GM12864 (cell line): ENCODE measurements at regions not wholly inside any gene's neighbourhood (a gene's known extent, or its start where the extent isn't known, plus 50 kb on each side); places are given as distances from the start of the nearest gene placed in this dataset.
"Not testable (repeated sequence)": the region's sequence is repeated elsewhere in the genome, so short reads cannot be mapped to it uniquely, and the experiment has no call there.

Experiments used
- DNase-seq: peaks from one replicate; pipeline ENCODE4 v3.0.0-alpha.2; 2011; ENCODE audit warnings: low read depth
- H3K4me3 ChIP-seq: 2 replicates; pipeline ENCODE4 v1.5.1; 2011; ENCODE audit warnings: mild to moderate bottlenecking, low read depth, low read length, control low read depth
- CTCF ChIP-seq: IDR thresholded peaks from 2 replicates; pipeline ENCODE4 v1.5.1; 2011; ENCODE audit warnings: low read depth, mild to moderate bottlenecking, moderate library complexity, low read length, control low read depth, inconsistent platforms; ENCODE audit errors: missing control alignments

DNA sequence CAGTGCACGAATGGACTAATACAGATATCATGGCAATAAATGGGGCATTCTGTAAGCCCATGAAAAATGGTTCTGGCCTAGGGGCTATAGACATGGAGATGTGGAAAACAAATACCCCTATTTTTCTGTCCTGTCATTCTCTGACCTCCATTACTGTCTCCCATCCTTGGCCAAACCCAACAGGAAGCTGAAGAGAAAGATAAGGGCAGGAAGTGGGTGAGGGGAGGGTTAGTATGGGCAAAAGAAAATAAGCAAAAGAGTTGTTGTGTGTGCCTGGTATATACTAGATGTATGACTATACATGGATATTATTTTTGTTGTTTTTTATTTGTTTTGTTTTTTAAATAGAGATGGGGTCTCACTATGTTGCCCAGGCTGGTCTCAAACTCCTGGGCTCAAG lies 339.3 kb downstream of the PCNX1 start:
- DNase-seq, result no peak
- no peak overlapping the region for H3K4me3 ChIP-seq
- TF ChIP-seq CTCF, result no peak

DNA sequence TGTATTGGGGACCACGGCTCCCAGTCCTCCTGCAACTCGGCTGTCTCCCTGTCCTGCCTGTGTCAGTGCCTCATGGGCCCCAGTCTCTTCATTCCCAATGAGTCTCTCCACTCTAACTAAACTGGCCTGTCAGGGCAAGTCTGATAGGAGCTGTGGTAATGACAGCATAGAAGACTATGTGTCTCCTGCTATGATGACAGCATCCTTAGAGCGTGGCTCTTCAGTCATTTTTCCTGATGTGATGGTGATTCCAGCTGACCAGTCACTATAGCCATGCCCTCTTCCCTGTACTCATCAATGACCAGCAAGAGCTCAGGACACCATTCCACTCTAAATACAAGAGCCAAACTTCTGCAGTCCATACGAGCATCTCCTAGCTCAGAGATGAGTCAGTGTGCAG lies 339.8 kb downstream of the PCNX1 start:
- no peak for TF ChIP-seq CTCF
- DNase-seq, result no peak
- H3K4me3 ChIP-seq, result no peak overlapping the region

GRCh38 chr14:71248194-71248593 lies 340.9 kb downstream of the PCNX1 start:
- TF ChIP-seq CTCF, result no peak
- DNase-seq, result no peak
- no peak overlapping the region for H3K4me3 ChIP-seq

GRCh38 chr14:71250347-71250746 lies 343.1 kb downstream of the PCNX1 start:
- no peak for DNase-seq
- H3K4me3 ChIP-seq, result no peak overlapping the region

DNA sequence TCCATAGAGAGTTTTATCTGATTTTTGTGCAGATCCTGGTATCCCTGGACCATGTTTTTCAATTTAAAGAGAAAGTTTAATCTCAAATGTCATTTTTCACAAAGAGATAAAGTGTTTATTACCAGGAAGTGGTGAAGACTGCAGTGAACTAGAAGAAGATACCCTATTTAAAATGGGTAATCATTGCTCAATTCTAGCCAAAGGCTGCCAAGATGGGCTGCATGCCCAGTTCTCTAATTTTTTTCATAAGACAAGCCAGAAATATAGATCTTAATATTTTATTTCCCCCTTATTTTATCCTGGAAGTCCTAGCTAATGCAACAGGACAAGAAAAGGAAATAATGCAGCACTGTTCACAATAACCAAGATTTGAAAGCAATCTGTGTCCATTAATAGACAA lies 343.5 kb downstream of the PCNX1 start:
- TF ChIP-seq CTCF, result no peak
- H3K4me3 ChIP-seq, result no peak overlapping the region
- no peak for DNase-seq

More at GRCh38 chr14:71250347-71250746, 343.1 kb downstream of the PCNX1 start:
- no peak for TF ChIP-seq CTCF

DNA sequence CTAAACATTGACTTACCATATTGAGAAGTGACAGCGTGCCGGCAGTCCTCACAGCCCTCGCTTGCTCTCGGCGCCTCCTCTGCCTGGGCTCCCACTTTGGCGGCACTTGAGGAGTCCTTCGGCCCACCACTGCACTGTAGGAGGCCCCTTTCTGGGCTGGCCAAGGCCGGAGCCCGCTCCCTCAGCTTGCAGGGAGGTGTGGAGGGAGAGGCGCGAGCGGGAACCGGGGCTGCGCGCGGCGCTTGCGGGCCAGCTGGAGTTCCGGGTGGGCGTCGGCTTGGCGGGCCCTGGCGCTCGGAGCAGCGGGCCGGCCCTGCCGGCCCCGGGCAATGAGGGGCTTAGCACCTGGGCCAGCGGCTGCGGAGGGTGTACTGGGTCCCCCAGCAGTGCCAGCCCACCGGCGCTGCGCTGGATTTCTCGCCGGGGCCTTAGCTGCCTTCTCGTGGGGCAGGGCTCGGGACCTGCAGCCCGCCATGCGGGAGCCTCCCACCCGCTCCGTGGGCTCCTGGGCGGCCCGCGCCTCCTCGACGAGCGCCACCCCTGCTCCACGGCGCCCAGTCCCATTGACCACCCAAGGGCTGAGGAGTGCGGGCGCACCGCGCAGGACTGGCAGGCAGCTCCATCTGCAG lies 346.9 kb downstream of the PCNX1 start:
- H3K4me3 ChIP-seq, DNase-seq: not testable (repeated sequence)

DNA sequence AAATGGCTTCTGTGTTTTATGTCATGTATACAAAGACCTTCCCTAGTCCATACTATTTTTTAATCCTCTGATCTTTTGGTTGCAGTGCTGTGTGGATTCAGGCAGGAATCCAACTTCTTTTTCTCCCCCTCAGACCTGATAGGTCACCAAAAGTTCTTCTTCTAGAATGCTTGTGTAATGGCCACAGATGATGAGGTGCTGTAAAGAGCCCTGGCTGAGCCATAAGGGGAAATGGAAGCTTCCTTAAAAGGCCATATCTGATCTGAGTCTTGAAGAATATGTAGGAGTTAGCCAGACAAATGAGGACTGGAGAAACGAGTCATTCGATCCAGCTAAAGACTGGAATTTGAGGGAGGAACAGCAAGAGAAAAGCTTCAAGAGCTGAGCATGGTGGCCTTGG lies 353.9 kb downstream of the PCNX1 start:
- no peak for DNase-seq
- no peak for TF ChIP-seq CTCF
- H3K4me3 ChIP-seq, result no peak overlapping the region
